DMS79 (cell line): ENCODE measurements at regions not wholly inside any gene's neighbourhood (a gene's known extent, or its start where the extent isn't known, plus 50 kb on each side); places are given as distances from the start of the nearest gene placed in this dataset.
"Not testable (repeated sequence)": the region's sequence is repeated elsewhere in the genome, so short reads cannot be mapped to it uniquely, and the experiment has no call there.

Experiments
- DNase-seq: peaks from one replicate; lab custom pipeline; 2025; lab: John Stamatoyannopoulos, UW

- DNase-seq, result not testable (repeated sequence)
Observed at GRCh38 chr12:90687682-90688081, 267.3 kb downstream of the CCER1 start.

GRCh38 chr12:90683871-90684270 lies 271.1 kb downstream of the CCER1 start:
- DNase-seq, result no peak

GRCh38 chr12:90682398-90682797 lies 272.6 kb downstream of the CCER1 start:
- DNase-seq, result no peak

- DNase-seq, result no peak
Observed at GRCh38 chr12:90679674-90680073, 275.3 kb downstream of the CCER1 start.

GRCh38 chr12:90677552-90677951 lies 277.4 kb downstream of the CCER1 start:
- no peak for DNase-seq

- no peak for DNase-seq
Observed at GRCh38 chr12:90677055-90677454, 277.9 kb downstream of the CCER1 start.

- no peak for DNase-seq
Observed at GRCh38 chr12:90675106-90675505, 279.9 kb downstream of the CCER1 start.

- DNase-seq, result no peak
Observed at GRCh38 chr12:90672081-90672480, 282.9 kb downstream of the CCER1 start.

- not testable (repeated sequence) for DNase-seq
Observed at GRCh38 chr12:90663949-90664348, 291.0 kb downstream of the CCER1 start.

- DNase-seq, result no peak
Observed at GRCh38 chr12:90659060-90659459, 295.9 kb downstream of the CCER1 start.

GRCh38 chr12:90653040-90653439 lies 301.9 kb downstream of the CCER1 start:
- DNase-seq, result no peak

GRCh38 chr12:90652280-90652679 lies 302.7 kb downstream of the CCER1 start:
- no peak for DNase-seq

GRCh38 chr12:90645181-90645580 lies 309.8 kb downstream of the CCER1 start:
- DNase-seq, result no peak

GRCh38 chr12:90631591-90632212 lies 323.3 kb downstream of the CCER1 start:
- no peak for DNase-seq

GRCh38 chr12:90630006-90630405 lies 325.0 kb downstream of the CCER1 start:
- no peak for DNase-seq

- DNase-seq, result no peak
Observed at GRCh38 chr12:90628213-90628612, 326.8 kb downstream of the CCER1 start.

- DNase-seq, result no peak
Observed at GRCh38 chr12:90627180-90627896, 327.6 kb downstream of the CCER1 start.

- no peak for DNase-seq
Observed at GRCh38 chr12:90622431-90622830, 332.5 kb downstream of the CCER1 start.

GRCh38 chr12:90621927-90622326 lies 333.0 kb downstream of the CCER1 start:
- no peak for DNase-seq

GRCh38 chr12:90619943-90620342 lies 335.0 kb downstream of the CCER1 start:
- no peak for DNase-seq

- no peak for DNase-seq
Observed at GRCh38 chr12:90618586-90618985, 336.4 kb downstream of the CCER1 start.

GRCh38 chr12:90611891-90612290 lies 343.1 kb downstream of the CCER1 start:
- DNase-seq, result no peak

GRCh38 chr12:90611048-90611447 lies 343.9 kb downstream of the CCER1 start:
- DNase-seq, result no peak
